K562 (cell line): ENCODE measurements at regions not wholly inside any gene's neighbourhood (a gene's known extent, or its start where the extent isn't known, plus 50 kb on each side); places are given as distances from the start of the nearest gene placed in this dataset.

Experiments
- CC2D1A ChIP-seq: fragments of 450-650 bp; IDR thresholded peaks from 2 replicates; pipeline ENCODE4 v1.6.1; 2017; ENCODE audit warnings: mild to moderate bottlenecking
- FOXK1 ChIP-seq: sonication (generic); formaldehyde crosslinking; IDR thresholded peaks from 2 replicates; pipeline ENCODE4 v1.8.0; 2022; ENCODE audit warnings: missing genetic modification reagents, mild to moderate bottlenecking, borderline replicate concordance
- KLF16 ChIP-seq: IDR thresholded peaks from 2 replicates; pipeline ENCODE4 v1.6.1; 2016; ENCODE audit warnings: antibody characterized with exemption
- MAFK ChIP-seq: IDR thresholded peaks from 2 replicates; pipeline ENCODE4 v1.6.1; 2011; ENCODE audit warnings: low read length, improper control_type of control experiment
- POLR2A ChIP-seq: fragments of 450-650 bp; conservative IDR thresholded peaks from 2 replicates; pipeline ENCODE4 v1.6.1; 2016
- RCOR1 ChIP-seq, 2 experiments: IDR thresholded peaks; 2 replicates each; pipeline ENCODE4 v1.6.1; 2012; ENCODE audit warnings: low read depth in 2 of 2, low read length in 2 of 2, borderline replicate concordance in 1 of 2, improper control_type of control experiment in 1 of 2
- SMARCE1 ChIP-seq: fragments of 450-650 bp; IDR thresholded peaks from 2 replicates; pipeline ENCODE4 v1.7.1; 2016; ENCODE audit warnings: mild to moderate bottlenecking
- SP1 ChIP-seq: sonication (generic); formaldehyde crosslinking; IDR thresholded peaks from 2 replicates; pipeline ENCODE4 v1.8.1; 2022; ENCODE audit warnings: mild to moderate bottlenecking, missing genetic modification reagents
- YY1 ChIP-seq, 3 experiments: IDR thresholded peaks; 2 replicates each; pipeline ENCODE4 v1.6.1; 2011; ENCODE audit warnings: low read length in 2 of 3, mild to moderate bottlenecking in 2 of 3, moderate library complexity in 2 of 3, borderline replicate concordance in 1 of 3, control low read depth in 1 of 3, low read depth in 1 of 3; ENCODE audit not compliant: insufficient read depth in 3 of 3, insufficient replicate concordance in 2 of 3, control insufficient read depth in 1 of 3, insufficient read length in 1 of 3; ENCODE audit errors: extremely low read depth in 1 of 3
- ZFPM2 ChIP-seq: fragments of 250-450 bp; sonication (Bioruptor Pico); IDR thresholded peaks from 2 replicates; pipeline ENCODE4 v1.5.1; 2022; ENCODE audit warnings: mild to moderate bottlenecking
- ZNF431 ChIP-seq: sonication (generic); formaldehyde crosslinking; IDR thresholded peaks from 2 replicates; pipeline ENCODE4 v1.8.0; 2022; ENCODE audit warnings: mild to moderate bottlenecking, missing genetic modification reagents
- TF ChIP-seq, protein P1 (sequence below), 3 experiments: IDR thresholded peaks in 2 of 3; conservative IDR thresholded peaks in 1 of 3; 2 replicates each; pipeline ENCODE4 v1.5.1; 2011 to 2012; ENCODE audit warnings: low read length in 3 of 3, mild to moderate bottlenecking in 3 of 3, control low read depth in 2 of 3, improper control_type of control experiment in 1 of 3, inconsistent platforms in 1 of 3, low read depth in 1 of 3, mixed read lengths in 1 of 3, moderate library complexity in 1 of 3; ENCODE audit not compliant: insufficient read depth in 2 of 3
- TF ChIP-seq, protein P2 (sequence below): sonication (generic); formaldehyde crosslinking; IDR thresholded peaks from 2 replicates; pipeline ENCODE4 v1.8.0; 2022; ENCODE audit warnings: mild to moderate bottlenecking, low read depth, missing genetic modification reagents

DNA sequence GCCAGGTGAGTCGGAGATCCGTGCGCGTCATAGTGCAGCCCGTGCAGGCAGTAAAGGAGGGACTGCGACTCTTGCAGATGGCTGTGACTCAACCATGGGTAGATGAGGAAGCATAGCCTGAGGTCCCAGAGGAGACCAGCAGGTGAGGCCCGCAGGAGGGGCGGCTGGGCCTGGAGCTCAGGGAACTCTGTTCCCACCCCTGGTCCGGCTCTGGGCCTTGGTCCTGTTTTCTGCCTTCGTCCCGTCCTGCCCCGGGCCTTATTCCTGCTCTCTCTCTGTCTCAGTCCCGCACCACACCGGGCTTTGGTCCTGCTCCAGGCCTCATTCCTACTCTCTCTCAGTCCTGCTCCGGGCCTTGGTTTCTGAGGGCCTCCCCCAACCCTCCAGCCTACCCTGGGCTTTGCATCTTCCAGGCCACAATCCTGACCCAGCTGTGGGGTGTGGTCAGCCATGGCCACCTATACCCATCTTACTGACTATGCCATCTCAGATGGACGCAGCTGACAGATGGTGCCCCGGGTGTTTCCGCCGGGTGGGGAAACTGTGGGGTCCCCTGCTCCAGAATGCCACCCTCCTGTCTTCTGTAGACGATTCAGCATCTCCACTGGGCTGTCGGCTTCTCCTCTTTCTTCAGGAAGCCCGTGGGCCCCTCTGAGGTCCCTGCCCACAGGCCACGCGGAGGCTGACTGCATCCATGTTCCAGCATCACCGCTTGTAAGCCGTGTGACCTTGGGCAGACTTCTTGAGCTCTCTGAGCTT is 1134.1 kb downstream of the BRD1 start:
- TF ChIP-seq, protein P1, sequence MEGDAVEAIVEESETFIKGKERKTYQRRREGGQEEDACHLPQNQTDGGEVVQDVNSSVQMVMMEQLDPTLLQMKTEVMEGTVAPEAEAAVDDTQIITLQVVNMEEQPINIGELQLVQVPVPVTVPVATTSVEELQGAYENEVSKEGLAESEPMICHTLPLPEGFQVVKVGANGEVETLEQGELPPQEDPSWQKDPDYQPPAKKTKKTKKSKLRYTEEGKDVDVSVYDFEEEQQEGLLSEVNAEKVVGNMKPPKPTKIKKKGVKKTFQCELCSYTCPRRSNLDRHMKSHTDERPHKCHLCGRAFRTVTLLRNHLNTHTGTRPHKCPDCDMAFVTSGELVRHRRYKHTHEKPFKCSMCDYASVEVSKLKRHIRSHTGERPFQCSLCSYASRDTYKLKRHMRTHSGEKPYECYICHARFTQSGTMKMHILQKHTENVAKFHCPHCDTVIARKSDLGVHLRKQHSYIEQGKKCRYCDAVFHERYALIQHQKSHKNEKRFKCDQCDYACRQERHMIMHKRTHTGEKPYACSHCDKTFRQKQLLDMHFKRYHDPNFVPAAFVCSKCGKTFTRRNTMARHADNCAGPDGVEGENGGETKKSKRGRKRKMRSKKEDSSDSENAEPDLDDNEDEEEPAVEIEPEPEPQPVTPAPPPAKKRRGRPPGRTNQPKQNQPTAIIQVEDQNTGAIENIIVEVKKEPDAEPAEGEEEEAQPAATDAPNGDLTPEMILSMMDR (IDR thresholded peaks at IDR 0.05 in 2 of 3, conservative IDR thresholded peaks at IDR 0.05 in 1 of 3; ENCODE audit: insufficient read depth in 2 of 3, low read depth in 1 of 3, low read length in 3 of 3) = no peak
- TF ChIP-seq ZNF431 (CRISPR knock-in tag) (no peak), YY1 (IDR thresholded peaks at IDR 0.05; ENCODE audit: borderline replicate concordance in 1 of 3, control insufficient read depth in 1 of 3, extremely low read depth in 1 of 3, insufficient read depth in 3 of 3, insufficient read length in 1 of 3, insufficient replicate concordance in 2 of 3, low read depth in 1 of 3, low read length in 2 of 3) (no peak), SMARCE1 (no peak), FOXK1 (CRISPR knock-in tag) (no peak), CC2D1A (no peak), KLF16 (no peak), SP1 (CRISPR knock-in tag) (no peak), MAFK (no peak), RCOR1 (IDR thresholded peaks at IDR 0.05; ENCODE audit: borderline replicate concordance in 1 of 2, low read depth in 2 of 2, low read length in 2 of 2) (no peak), POLR2A (no peak), ZFPM2 (CRISPR knock-in tag) (no peak)
- TF ChIP-seq, protein P2, sequence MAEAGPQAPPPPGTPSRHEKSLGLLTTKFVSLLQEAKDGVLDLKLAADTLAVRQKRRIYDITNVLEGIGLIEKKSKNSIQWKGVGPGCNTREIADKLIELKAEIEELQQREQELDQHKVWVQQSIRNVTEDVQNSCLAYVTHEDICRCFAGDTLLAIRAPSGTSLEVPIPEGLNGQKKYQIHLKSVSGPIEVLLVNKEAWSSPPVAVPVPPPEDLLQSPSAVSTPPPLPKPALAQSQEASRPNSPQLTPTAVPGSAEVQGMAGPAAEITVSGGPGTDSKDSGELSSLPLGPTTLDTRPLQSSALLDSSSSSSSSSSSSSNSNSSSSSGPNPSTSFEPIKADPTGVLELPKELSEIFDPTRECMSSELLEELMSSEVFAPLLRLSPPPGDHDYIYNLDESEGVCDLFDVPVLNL (CRISPR knock-in tag) = no peak
